Naive thymus-derived CD8-positive, alpha-beta T cell (primary cell): ENCODE measurements at regions not wholly inside any gene's neighbourhood (a gene's known extent, or its start where the extent isn't known, plus 50 kb on each side); places are given as distances from the start of the nearest gene placed in this dataset.

ENCODE experiments used
- ATAC-seq, 2 donors: fragments of 150-1000 bp; cut with Tn5 transposase in 1 of 2; sonication (Bioruptor Pico), chemical (Tn5 transposase) in 1 of 2; 1 replicate in 1 of 2; 2 replicates in 1 of 2; pipeline ENCODE4 v1.10.0; 2021; ENCODE audit warnings: mild to moderate bottlenecking in 2 of 2, moderate library complexity in 2 of 2
- POLR2A ChIA-PET: fragments of 350-600 bp; sonication (Branson Sonifier 250); formaldehyde crosslinking; loops from one replicate; lab custom pipeline; 2021; ENCODE audit warnings: antibody characterized with exemption; lab: Charles Lee
- DNase-seq, 10 donors: peaks; one replicate each; pipeline versions ENCODE4 v3.0.0 to v3.0.0-alpha.2; 2020 to 2022
- H3K27ac Mint-ChIP-seq, 10 donors: one replicate each; pipeline ENCODE4 v1.8.0; 2020 to 2022; ENCODE audit warnings: mild to moderate bottlenecking in 10 of 10, mixed read lengths in 10 of 10, moderate library complexity in 4 of 10, inconsistent platforms in 1 of 10
- H3K27me3 Mint-ChIP-seq, 5 donors: one replicate each; pipeline ENCODE4 v1.8.0; 2021 to 2022; ENCODE audit warnings: mixed read lengths in 5 of 5
- H3K36me3 Mint-ChIP-seq, 3 donors: one replicate each; pipeline ENCODE4 v1.8.0; 2020 to 2022; ENCODE audit warnings: mixed read lengths in 3 of 3, mild to moderate bottlenecking in 2 of 3, inconsistent platforms in 1 of 3
- H3K4me1 Mint-ChIP-seq, 4 donors: one replicate each; pipeline ENCODE4 v1.8.0; 2021 to 2022; ENCODE audit warnings: mixed read lengths in 4 of 4
- H3K4me3 Mint-ChIP-seq, 10 donors: one replicate each; pipeline ENCODE4 v1.8.0; 2020 to 2022; ENCODE audit warnings: mild to moderate bottlenecking in 10 of 10, mixed read lengths in 10 of 10, moderate library complexity in 6 of 10, inconsistent platforms in 1 of 10
- H3K9me3 Mint-ChIP-seq, 9 donors: one replicate each; pipeline ENCODE4 v1.8.0; 2020 to 2022; ENCODE audit warnings: mixed read lengths in 9 of 9, mild to moderate bottlenecking in 3 of 9, inconsistent platforms in 1 of 9, moderate library complexity in 1 of 9

DNA sequence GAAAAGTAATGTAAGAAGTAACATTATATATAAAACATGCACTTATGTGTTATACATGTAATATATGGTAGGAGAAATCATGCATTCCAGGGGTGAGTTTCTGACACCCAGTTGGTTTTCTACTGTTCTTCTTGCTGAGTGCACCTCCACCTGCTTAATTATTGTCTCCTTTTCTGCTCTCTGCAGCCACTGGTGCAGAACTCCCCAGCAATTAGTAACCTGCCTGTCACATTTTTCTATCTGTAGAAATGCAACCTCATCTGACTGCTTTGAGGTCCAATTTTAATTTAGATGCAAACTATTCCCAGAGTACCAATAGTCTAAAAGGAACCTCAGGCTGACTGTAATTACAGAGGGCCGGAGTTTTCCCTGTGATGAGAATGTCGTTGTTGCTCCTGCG, 842.1 kb downstream of the AACS start:
- H3K4me3 Mint-ChIP-seq: no peak overlapping the region

DNA sequence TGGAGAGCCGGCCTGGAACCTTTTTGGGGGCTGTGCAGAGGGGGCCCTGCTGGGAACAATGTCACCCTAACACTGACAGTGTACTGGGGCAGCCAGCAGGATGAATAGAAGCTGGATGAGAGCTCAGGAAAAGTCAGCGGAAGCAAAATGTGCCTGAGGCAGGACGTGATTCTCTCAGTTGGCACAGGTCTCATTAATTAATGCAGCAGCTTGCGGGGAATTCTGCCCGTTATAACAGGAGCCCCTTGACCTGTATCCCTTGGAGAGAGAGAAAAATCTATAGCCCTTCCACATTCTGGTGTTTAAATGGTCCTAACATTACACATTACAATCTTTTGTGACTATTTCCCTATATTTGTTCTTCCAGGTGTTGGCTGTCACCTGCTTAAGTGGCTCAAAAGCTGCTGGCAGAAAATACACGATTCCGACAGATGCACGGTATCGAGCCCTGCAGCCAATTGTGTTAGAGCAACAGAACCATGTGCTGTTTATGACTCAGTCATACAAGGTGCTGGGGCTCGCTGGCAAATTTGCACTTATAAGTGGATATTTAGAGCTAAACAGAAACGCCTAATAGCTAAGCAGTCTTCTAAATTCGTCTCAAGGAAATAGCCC, 854.7 kb downstream of the AACS start:
- peaks cover 0 to 9% (median 3%) of the 10 kb centered on the region in 5 donors for H3K27me3 Mint-ChIP-seq
- peaks cover 0 to 21% (median 5%) of the 10 kb centered on the region in 9 donors for H3K9me3 Mint-ChIP-seq
- POLR2A ChIA-PET: no interaction called here
- H3K36me3 Mint-ChIP-seq: no peaks in the 10 kb centered on the region
- no peak overlapping the region for H3K27ac Mint-ChIP-seq
- H3K4me1 Mint-ChIP-seq: peaks cover 0 to 2% (median 0%) of the 10 kb centered on the region in 4 donors
- ATAC-seq (no peak), DNase-seq (no peak)
- no peak overlapping the region for H3K4me3 Mint-ChIP-seq

More for the DNA sequence above, 842.1 kb downstream of the AACS start:
- H3K9me3 Mint-ChIP-seq: peaks cover 0 to 31% (median 4%) of the 10 kb centered on the region in 9 donors
- peaks cover 0 to 2% (median 0%) of the 10 kb centered on the region in 4 donors for H3K4me1 Mint-ChIP-seq
- ATAC-seq: no peak
- no peak overlapping the region for H3K27ac Mint-ChIP-seq
- no peak for DNase-seq
- POLR2A ChIA-PET: no interaction called here
- H3K36me3 Mint-ChIP-seq: no peaks in the 10 kb centered on the region
- H3K27me3 Mint-ChIP-seq: peaks cover 0 to 6% (median 0%) of the 10 kb centered on the region in 5 donors

DNA sequence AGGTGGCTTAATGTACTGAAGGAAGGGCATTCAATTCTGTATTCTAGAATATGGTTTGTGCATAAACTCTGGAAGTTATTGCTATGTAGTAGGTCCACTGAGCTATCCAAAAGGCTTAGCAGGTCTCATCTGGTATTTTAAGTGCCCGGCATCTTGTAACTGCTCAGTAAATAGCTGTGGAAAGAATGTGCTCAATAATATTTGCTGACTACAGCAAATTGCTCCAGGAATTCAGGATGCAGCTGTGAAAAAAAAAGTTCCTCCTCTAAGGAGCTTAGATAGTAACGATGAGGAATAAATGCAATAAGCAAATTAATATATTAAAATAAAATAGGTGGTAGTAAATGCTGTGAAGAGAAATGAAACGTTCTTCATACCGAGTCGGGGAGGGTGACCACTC, 857.1 kb downstream of the AACS start:
- peaks cover 0 to 21% (median 6%) of the 10 kb centered on the region in 9 donors for H3K9me3 Mint-ChIP-seq
- H3K27ac Mint-ChIP-seq: no peak overlapping the region
- H3K27me3 Mint-ChIP-seq: peaks cover 0 to 9% (median 2%) of the 10 kb centered on the region in 5 donors
- H3K4me3 Mint-ChIP-seq: no peak overlapping the region
- peaks cover 0 to 2% (median 0%) of the 10 kb centered on the region in 4 donors for H3K4me1 Mint-ChIP-seq
- POLR2A ChIA-PET: no interaction called here
- no peaks in the 10 kb centered on the region for H3K36me3 Mint-ChIP-seq
- no peak for ATAC-seq
- no peak for DNase-seq

DNA sequence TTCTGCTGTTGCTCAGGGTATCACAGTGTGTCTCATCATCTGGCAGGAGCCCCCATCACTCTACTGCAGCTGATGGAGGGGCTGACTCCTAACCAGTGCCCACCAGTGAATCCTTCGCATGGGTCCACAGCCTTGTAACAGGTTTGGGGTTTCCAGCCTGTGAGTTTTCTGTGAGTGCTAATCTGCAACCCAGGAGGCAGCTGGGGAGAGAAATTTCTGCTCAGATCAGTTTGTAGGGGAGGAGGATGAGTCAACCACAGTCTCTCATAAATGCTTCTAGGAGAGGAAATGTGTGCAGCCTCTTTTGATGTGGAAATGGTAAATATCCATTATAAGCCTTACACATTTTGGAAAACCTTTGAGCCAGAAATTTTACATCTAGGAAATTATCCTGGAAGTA, 871.3 kb downstream of the AACS start:
- POLR2A ChIA-PET: no interaction called here
- peaks cover 0 to 3% (median 0%) of the 10 kb centered on the region in 9 donors for H3K9me3 Mint-ChIP-seq
- no peaks in the 10 kb centered on the region for H3K36me3 Mint-ChIP-seq
- ATAC-seq (no peak), DNase-seq (no peak)
- peaks cover 0 to 3% (median 0%) of the 10 kb centered on the region in 5 donors for H3K27me3 Mint-ChIP-seq
- no peak overlapping the region for H3K4me3 Mint-ChIP-seq
- H3K4me1 Mint-ChIP-seq: no peaks in the 10 kb centered on the region
- H3K27ac Mint-ChIP-seq: no peak overlapping the region

DNA sequence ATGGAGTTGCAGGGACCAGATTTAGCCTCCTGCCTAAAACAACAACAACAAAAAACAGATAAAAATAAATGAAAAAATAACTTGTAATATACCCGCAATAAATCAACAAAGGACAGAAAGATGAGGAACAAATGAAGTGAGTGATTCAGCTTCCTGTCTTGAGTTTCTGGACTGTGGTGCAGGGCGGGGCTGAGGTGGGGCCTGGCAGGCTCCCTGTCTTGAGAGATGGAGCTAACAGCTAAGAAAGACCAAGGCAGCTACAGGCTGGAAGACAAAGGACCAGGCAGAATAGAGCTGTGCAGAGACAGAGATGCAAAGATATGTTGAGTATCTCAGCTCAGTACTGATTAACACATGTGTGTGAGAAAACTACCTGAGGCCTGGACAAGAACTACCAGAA, 879.2 kb downstream of the AACS start:
- H3K9me3 Mint-ChIP-seq: peaks cover 0 to 6% (median 0%) of the 10 kb centered on the region in 9 donors
- peaks cover 0 to 3% (median 0%) of the 10 kb centered on the region in 5 donors for H3K27me3 Mint-ChIP-seq
- no peaks in the 10 kb centered on the region for H3K4me1 Mint-ChIP-seq
- POLR2A ChIA-PET: no interaction called here
- no peaks in the 10 kb centered on the region for H3K36me3 Mint-ChIP-seq
- ATAC-seq (no peak), DNase-seq (no peak)
- no peak overlapping the region for H3K4me3 Mint-ChIP-seq
- no peak overlapping the region for H3K27ac Mint-ChIP-seq

DNA sequence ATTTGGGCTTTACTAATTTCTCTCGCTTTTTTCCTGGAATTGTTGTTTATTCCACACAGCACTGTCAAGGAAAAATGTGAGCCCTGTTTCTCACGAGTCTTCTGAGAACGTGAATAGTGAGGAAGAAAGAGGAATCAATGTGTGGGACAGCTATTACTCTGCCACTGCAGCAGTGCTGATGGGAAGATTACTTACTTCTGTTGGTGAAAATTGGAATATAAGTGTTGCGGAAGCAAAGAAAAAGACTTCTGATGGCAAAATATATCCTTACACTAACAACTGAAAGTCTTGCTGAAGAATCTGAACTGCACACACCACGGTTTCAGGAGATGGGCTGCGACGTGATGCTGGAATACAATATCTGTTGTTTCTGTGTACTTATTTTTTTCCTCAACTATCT, 884.2 kb downstream of the AACS start:
- H3K27me3 Mint-ChIP-seq: peaks cover 0 to 7% (median 2%) of the 10 kb centered on the region in 5 donors
- H3K4me3 Mint-ChIP-seq: no peak overlapping the region
- no peak overlapping the region for H3K27ac Mint-ChIP-seq
- ATAC-seq (no peak), DNase-seq (no peak)
- POLR2A ChIA-PET: no interaction called here
- H3K9me3 Mint-ChIP-seq: peaks cover 0 to 28% (median 4%) of the 10 kb centered on the region in 9 donors
- no peaks in the 10 kb centered on the region for H3K36me3 Mint-ChIP-seq
- no peaks in the 10 kb centered on the region for H3K4me1 Mint-ChIP-seq

DNA sequence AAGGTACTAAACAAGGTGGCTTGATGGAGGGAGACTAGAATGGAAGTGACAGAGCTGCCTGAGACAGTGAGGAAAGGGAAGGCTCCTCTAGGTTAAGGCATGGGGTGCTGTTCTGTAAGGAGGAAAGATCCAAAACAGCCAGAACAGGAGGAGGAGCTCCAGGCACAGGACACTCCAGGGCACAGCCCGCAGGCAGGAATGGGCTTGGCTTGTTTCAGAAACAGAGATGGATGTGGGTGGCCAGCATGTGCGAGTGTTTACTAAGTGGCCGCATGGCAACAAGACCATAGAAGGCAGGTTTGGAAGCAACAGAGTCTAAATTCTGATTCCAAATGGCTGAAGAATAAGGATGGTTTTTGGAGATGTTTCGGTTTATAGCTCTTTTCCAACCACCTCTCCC, 889.1 kb downstream of the AACS start:
- DNase-seq (no peak), ATAC-seq (no peak)
- POLR2A ChIA-PET: no interaction called here
- no peak overlapping the region for H3K27ac Mint-ChIP-seq
- no peak overlapping the region for H3K4me3 Mint-ChIP-seq
- peaks cover 0 to 29% (median 4%) of the 10 kb centered on the region in 9 donors for H3K9me3 Mint-ChIP-seq
- no peaks in the 10 kb centered on the region for H3K4me1 Mint-ChIP-seq
- no peaks in the 10 kb centered on the region for H3K36me3 Mint-ChIP-seq
- H3K27me3 Mint-ChIP-seq: peaks cover 0 to 7% (median 2%) of the 10 kb centered on the region in 5 donors

DNA sequence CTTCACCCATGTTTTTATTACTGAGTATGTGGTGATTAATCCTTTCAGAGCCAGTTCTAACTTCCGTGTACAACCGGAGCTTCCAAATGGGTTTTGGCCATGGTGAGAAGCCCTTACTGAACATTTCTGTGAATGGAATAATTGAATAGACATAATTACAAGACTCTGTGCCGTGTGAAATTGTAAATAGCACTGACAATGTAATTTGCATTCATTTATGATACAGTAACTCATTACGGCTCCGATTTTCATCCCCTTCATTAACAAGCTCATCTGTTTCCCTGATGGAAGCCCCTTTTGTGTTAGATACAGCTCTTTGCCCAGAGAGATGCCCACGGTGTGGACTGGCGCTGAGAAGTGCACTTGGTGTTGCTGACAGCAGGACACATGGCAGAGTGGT, 891.0 kb downstream of the AACS start:
- Mint-ChIP-seq H3K27ac (no peak overlapping the region), H3K27me3 (peaks cover 0 to 7% (median 0%) of the 10 kb centered on the region in 5 donors), H3K4me3 (no peak overlapping the region), H3K4me1 (no peaks in the 10 kb centered on the region), H3K36me3 (peaks cover 0 to 6% (median 0%) of the 10 kb centered on the region in 3 donors), H3K9me3 (peaks cover 0 to 28% (median 7%) of the 10 kb centered on the region in 9 donors)
- no peak for ATAC-seq
- no peak for DNase-seq
- POLR2A ChIA-PET: no interaction called here

DNA sequence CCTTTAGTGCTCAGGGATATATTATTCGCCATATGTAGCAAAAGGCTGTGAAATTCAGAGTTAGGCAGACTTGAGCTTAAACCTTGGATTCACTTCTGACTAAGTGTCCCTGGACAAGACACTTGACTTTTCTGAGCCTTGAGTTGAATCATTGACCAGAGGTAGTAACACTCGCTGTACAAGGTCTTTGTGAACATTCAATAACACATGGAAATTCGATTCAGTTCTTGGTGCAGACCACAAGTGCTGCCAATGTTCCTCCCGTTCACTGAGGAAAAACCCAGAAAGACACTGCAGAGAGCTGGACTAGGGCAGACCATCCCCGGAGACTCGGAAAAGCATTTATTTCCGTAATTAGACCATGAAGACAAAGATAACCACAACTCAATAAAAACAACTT, 901.4 kb downstream of the AACS start:
- Mint-ChIP-seq H3K4me3 (no peak overlapping the region), H3K9me3 (peaks cover 0 to 26% (median 6%) of the 10 kb centered on the region in 9 donors), H3K27ac (no peak overlapping the region), H3K36me3 (peaks cover 0 to 3% (median 0%) of the 10 kb centered on the region in 3 donors), H3K27me3 (peaks cover 0 to 6% (median 0%) of the 10 kb centered on the region in 5 donors), H3K4me1 (no peaks in the 10 kb centered on the region)
- ATAC-seq: no peak
- POLR2A ChIA-PET: no interaction called here
- DNase-seq: no peak

DNA sequence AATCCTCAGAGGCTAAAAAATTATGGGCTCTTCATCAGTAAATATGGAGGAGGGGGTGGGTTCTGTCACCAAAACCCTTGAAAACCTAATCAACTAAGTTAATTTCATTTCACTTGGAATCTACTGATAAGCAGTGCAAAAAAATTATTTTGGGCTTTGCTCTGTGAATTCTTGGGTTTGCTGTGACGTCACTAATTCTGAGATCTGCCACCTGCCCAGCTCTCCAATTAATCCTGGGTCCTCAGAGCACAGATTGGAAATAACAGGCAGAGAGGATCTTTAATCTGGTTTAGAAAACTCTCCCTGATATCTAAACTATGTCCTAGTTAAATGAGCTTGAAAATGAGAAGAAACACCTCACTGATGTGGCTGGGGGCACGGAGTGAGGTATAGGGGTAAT, 903.2 kb downstream of the AACS start:
- Mint-ChIP-seq H3K4me3 (no peak overlapping the region), H3K27ac (no peak overlapping the region), H3K27me3 (peaks cover 0 to 6% (median 0%) of the 10 kb centered on the region in 5 donors)

DNA sequence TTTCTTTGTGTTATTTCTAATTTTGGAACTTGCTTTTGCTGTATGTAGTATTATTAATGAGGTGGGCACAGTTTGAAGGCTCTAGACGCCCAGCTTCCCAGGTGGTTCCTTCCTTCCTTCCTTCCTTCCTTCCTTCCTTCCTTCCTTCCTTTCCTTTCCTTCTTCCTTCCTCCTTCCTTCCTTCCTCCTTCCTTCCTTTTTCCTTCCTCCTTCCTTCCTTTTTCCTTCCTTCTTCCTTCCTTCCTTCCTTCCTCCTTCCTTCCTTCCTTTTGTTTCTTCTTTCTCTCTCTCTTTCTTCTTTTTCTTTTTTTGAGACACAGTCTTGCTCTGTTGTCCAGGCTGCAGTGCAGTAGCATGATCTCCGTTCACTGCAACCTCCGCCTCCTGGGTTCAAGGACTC, 906.7 kb downstream of the AACS start:
- Mint-ChIP-seq H3K36me3 (no peaks in the 10 kb centered on the region), H3K4me1 (no peaks in the 10 kb centered on the region), H3K27ac (no peak overlapping the region), H3K4me3 (no peak overlapping the region), H3K9me3 (peaks cover 0 to 8% (median 4%) of the 10 kb centered on the region in 9 donors), H3K27me3 (peaks cover 0 to 1% (median 0%) of the 10 kb centered on the region in 5 donors)
- DNase-seq (no peak), ATAC-seq (no peak)
- POLR2A ChIA-PET: no interaction called here

More for the DNA sequence above, 903.2 kb downstream of the AACS start:
- H3K9me3 Mint-ChIP-seq: peaks cover 0 to 18% (median 6%) of the 10 kb centered on the region in 9 donors
- POLR2A ChIA-PET: no interaction called here
- peaks cover 0 to 3% (median 0%) of the 10 kb centered on the region in 3 donors for H3K36me3 Mint-ChIP-seq
- H3K4me1 Mint-ChIP-seq: no peaks in the 10 kb centered on the region
- DNase-seq: no peak
- ATAC-seq: no peak

DNA sequence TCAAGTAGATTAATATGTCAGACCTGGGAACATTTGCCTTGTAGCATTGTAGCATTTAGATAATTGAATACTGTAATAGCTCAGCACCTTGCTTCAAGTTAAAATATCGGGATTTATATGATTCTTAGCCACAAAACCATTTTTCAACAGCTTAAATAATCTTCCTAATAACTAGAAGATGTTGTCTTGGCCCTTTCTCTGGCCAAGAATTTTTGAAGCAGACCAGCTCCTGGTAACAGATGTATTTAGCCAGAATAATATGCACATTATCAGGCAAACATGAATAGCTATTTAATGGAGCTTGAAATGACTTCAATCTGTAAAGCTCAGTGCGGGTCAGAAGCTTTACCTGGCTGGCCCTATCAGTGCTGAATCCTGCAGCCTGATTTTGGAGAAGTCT, 913.1 kb downstream of the AACS start:
- peaks cover 0 to 12% (median 6%) of the 10 kb centered on the region in 9 donors for H3K9me3 Mint-ChIP-seq
- peaks cover 1 to 29% (median 13%) of the 10 kb centered on the region in 5 donors for H3K27me3 Mint-ChIP-seq
- no peak overlapping the region for H3K4me3 Mint-ChIP-seq
- no peak overlapping the region for H3K27ac Mint-ChIP-seq
- POLR2A ChIA-PET: no interaction called here
- peaks cover 0 to 8% (median 2%) of the 10 kb centered on the region in 3 donors for H3K36me3 Mint-ChIP-seq
- no peaks in the 10 kb centered on the region for H3K4me1 Mint-ChIP-seq
- DNase-seq (no peak), ATAC-seq (no peak)

DNA sequence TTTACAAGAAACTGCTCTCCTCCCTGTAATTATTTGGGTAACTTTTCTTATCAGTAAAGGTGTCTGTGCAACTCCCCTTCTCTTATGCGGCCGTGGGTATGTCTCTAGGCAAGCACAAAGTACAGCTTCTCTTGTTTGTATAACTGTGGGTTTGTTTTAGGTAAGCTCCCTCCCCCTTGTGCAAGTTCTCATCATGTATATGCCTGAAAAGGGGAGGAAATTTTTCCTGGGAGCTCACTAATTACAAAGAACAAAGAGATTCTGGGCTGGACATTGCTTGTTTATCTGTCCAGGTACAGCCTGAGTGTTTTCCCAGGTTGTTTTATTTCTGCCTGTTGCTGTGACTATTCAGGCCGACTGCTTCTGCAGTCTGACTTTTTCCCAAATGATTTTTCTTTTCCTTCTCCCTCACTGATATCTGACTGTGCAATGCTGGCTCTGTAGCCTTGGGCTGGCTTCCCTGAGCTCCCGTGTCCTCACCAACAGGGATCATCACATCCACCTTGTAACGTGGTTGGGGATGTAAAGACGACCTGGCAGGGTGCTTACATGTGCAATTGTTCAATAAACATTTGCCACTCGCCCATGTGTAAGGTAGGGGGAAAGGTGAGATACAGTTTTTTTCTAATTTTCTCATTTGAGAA, 916.5 kb downstream of the AACS start:
- POLR2A ChIA-PET: no interaction called here
- H3K27me3 Mint-ChIP-seq: peaks cover 13 to 51% (median 25%) of the 10 kb centered on the region in 5 donors
- H3K4me3 Mint-ChIP-seq: no peak overlapping the region
- ATAC-seq (no peak), DNase-seq (no peak)
- H3K27ac Mint-ChIP-seq: no peak overlapping the region
- peaks cover 0 to 8% (median 2%) of the 10 kb centered on the region in 3 donors for H3K36me3 Mint-ChIP-seq
- peaks cover 0 to 2% (median 0%) of the 10 kb centered on the region in 4 donors for H3K4me1 Mint-ChIP-seq
- peaks cover 0 to 12% (median 4%) of the 10 kb centered on the region in 9 donors for H3K9me3 Mint-ChIP-seq
